ENCODE measurements at regions not wholly inside any gene's neighbourhood (a gene's known extent, or its start where the extent isn't known, plus 50 kb on each side); places are given as distances from the start of the nearest gene placed in this dataset.

- no peak for TF ChIP-seq CTCF (IDR thresholded peaks at IDR 0.05; ENCODE audit: low read depth, low read length)
- DNase-seq (ENCODE audit: extremely low read depth, low read depth), result no peak
Measured at GRCh38 chr6:100136590-100136989, 142.6 kb upstream of the MCHR2 start.

- DNase-seq (ENCODE audit: extremely low read depth, low read depth), result no peak
- TF ChIP-seq CTCF (IDR thresholded peaks at IDR 0.05; ENCODE audit: low read depth, low read length), result no peak
Measured at GRCh38 chr6:100135977-100136376, 142.0 kb upstream of the MCHR2 start.

GRCh38 chr6:100134703-100135102 lies 140.7 kb upstream of the MCHR2 start:
- no peak for DNase-seq (ENCODE audit: extremely low read depth, low read depth)
- no peak for TF ChIP-seq CTCF (IDR thresholded peaks at IDR 0.05; ENCODE audit: low read depth, low read length)

DNA sequence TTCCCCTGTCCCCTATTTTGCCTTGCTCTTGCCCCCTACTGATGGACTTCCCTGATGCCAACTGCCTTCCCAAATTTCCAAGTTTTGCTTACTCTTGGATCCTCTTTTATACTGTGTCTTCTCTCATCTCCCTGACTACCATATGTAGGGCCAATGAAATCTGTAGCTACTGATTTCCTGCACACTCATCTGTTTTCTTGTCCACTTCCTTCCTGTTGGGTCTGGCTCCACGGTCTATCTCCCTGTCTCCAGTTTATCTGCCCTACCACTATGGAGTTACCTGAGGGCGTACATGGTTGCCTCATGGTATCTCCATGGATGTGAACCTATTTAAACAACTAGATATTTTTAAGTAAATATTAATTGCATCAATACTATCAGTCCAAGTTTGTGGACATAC lies 140.3 kb upstream of the MCHR2 start:
- no peak for DNase-seq (ENCODE audit: extremely low read depth, low read depth)
- no peak for TF ChIP-seq CTCF (IDR thresholded peaks at IDR 0.05; ENCODE audit: low read depth, low read length)

- no peak for TF ChIP-seq CTCF (IDR thresholded peaks at IDR 0.05; ENCODE audit: low read depth, low read length)
- DNase-seq (ENCODE audit: extremely low read depth, low read depth), result no peak
Measured at GRCh38 chr6:100132005-100132404, 138.0 kb upstream of the MCHR2 start.

- DNase-seq (ENCODE audit: extremely low read depth, low read depth), result no peak
- no peak for TF ChIP-seq CTCF (IDR thresholded peaks at IDR 0.05; ENCODE audit: low read depth, low read length)
Measured at GRCh38 chr6:100130630-100131029, 136.6 kb upstream of the MCHR2 start.

- TF ChIP-seq CTCF (IDR thresholded peaks at IDR 0.05; ENCODE audit: low read depth, low read length), result no peak
- no peak for DNase-seq (ENCODE audit: extremely low read depth, low read depth)
Measured at GRCh38 chr6:100126790-100127484, 132.9 kb upstream of the MCHR2 start.

Measured in AG09319 (cell line).